Activated naive CD4-positive, alpha-beta T cell treated with anti-CD3 and anti-CD28 coated beads, Interleukin-2, amount 10 ng/mL, durations not matched to agents 7 days and 5 days (primary cell): ENCODE measurements at regions not wholly inside any gene's neighbourhood (a gene's known extent, or its start where the extent isn't known, plus 50 kb on each side); places are given as distances from the start of the nearest gene placed in this dataset.
"Not testable (repeated sequence)": the region's sequence is repeated elsewhere in the genome, so short reads cannot be mapped to it uniquely, and the experiment has no call there.

ENCODE experiments used
- CTCF ChIA-PET: fragments of 350-600 bp; sonication (Branson Sonifier 250); formaldehyde crosslinking; loops from one replicate; lab custom pipeline; 2021; ENCODE audit warnings: antibody characterized with exemption; lab: Charles Lee
- DNase-seq: peaks from one replicate; pipeline ENCODE4 v3.0.0-alpha.2; 2020
- H3K27ac Mint-ChIP-seq: one replicate; pipeline ENCODE4 v1.8.0; 2021; ENCODE audit warnings: mild to moderate bottlenecking, moderate library complexity, mixed read lengths
- H3K27me3 Mint-ChIP-seq: one replicate; pipeline ENCODE4 v1.8.0; 2021; ENCODE audit warnings: mild to moderate bottlenecking, mixed read lengths
- H3K36me3 Mint-ChIP-seq: one replicate; pipeline ENCODE4 v1.8.0; 2021; ENCODE audit warnings: mixed read lengths
- H3K4me1 Mint-ChIP-seq: one replicate; pipeline ENCODE4 v1.8.0; 2021; ENCODE audit warnings: mixed read lengths
- H3K4me3 Mint-ChIP-seq: one replicate; pipeline ENCODE4 v1.8.0; 2021; ENCODE audit warnings: mild to moderate bottlenecking, moderate library complexity, mixed read lengths
- H3K9me3 Mint-ChIP-seq: one replicate; pipeline ENCODE4 v1.8.0; 2021; ENCODE audit warnings: mixed read lengths

GRCh38 chr6:79821859-79822258 is 125.5 kb downstream of the ELOVL4 start:
- Mint-ChIP-seq H3K36me3 (no peaks in the 10 kb centered on the region), H3K9me3 (no peaks in the 10 kb centered on the region), H3K4me1 (no peaks in the 10 kb centered on the region), H3K27me3 (no peaks in the 10 kb centered on the region), H3K27ac (no peak overlapping the region), H3K4me3 (no peak overlapping the region)
- CTCF ChIA-PET, result no interaction called here
- DNase-seq, result no peak

- no peak overlapping the region for H3K4me3 Mint-ChIP-seq
- H3K36me3 Mint-ChIP-seq, result no peaks in the 10 kb centered on the region
- H3K9me3 Mint-ChIP-seq, result no peaks in the 10 kb centered on the region
- H3K27me3 Mint-ChIP-seq, result no peaks in the 10 kb centered on the region
- CTCF ChIA-PET, result interaction anchor here (1.0 kb wide), 1 partner anchor 50 kb away, joined by 3 read pairs; no protein-coding TSS in a partner anchor
- DNase-seq, result no peak
- H3K4me1 Mint-ChIP-seq, result no peaks in the 10 kb centered on the region
- no peak overlapping the region for H3K27ac Mint-ChIP-seq
Measured at GRCh38 chr6:79818471-79818870, 128.9 kb downstream of the ELOVL4 start.

- DNase-seq, result no peak
- H3K4me1 Mint-ChIP-seq, result no peaks in the 10 kb centered on the region
- CTCF ChIA-PET, result interaction anchor here (0.8 to 2.0 kb wide), 4 partner anchors 24 to 244 kb away, joined by 3 to 9 read pairs (median 3); no protein-coding TSS in a partner anchor
- no peak overlapping the region for H3K27ac Mint-ChIP-seq
- no peak overlapping the region for H3K4me3 Mint-ChIP-seq
- no peaks in the 10 kb centered on the region for H3K27me3 Mint-ChIP-seq
- H3K9me3 Mint-ChIP-seq, result no peaks in the 10 kb centered on the region
- no peaks in the 10 kb centered on the region for H3K36me3 Mint-ChIP-seq
Measured at GRCh38 chr6:79814940-79815339, 132.4 kb downstream of the ELOVL4 start.

- CTCF ChIA-PET, result interaction anchor here (0.7 to 2.0 kb wide), 8 partner anchors 24 to 244 kb away, joined by 3 to 9 read pairs (median 3); no protein-coding TSS in a partner anchor
- no peaks in the 10 kb centered on the region for H3K36me3 Mint-ChIP-seq
- no peaks in the 10 kb centered on the region for H3K4me1 Mint-ChIP-seq
- no peaks in the 10 kb centered on the region for H3K27me3 Mint-ChIP-seq
- no peak overlapping the region for H3K27ac Mint-ChIP-seq
- DNase-seq, result peak; percentile 71
- no peaks in the 10 kb centered on the region for H3K9me3 Mint-ChIP-seq
- no peak overlapping the region for H3K4me3 Mint-ChIP-seq
Measured at GRCh38 chr6:79813854-79814709, 133.3 kb downstream of the ELOVL4 start.

- no peak overlapping the region for H3K4me3 Mint-ChIP-seq
- H3K27me3 Mint-ChIP-seq, result no peaks in the 10 kb centered on the region
- CTCF ChIA-PET, result interaction anchor here (0.7 to 2.0 kb wide), 6 partner anchors 28 to 242 kb away, joined by 3 to 9 read pairs (median 4); no protein-coding TSS in a partner anchor
- H3K36me3 Mint-ChIP-seq, result no peaks in the 10 kb centered on the region
- H3K4me1 Mint-ChIP-seq, result no peaks in the 10 kb centered on the region
- no peak for DNase-seq
- H3K9me3 Mint-ChIP-seq, result no peaks in the 10 kb centered on the region
- no peak overlapping the region for H3K27ac Mint-ChIP-seq
Measured at GRCh38 chr6:79813143-79813850, 134.1 kb downstream of the ELOVL4 start.

GRCh38 chr6:79812195-79812594 is 135.2 kb downstream of the ELOVL4 start:
- Mint-ChIP-seq H3K4me1 (no peaks in the 10 kb centered on the region), H3K27ac (no peak overlapping the region), H3K4me3 (no peak overlapping the region), H3K36me3 (no peaks in the 10 kb centered on the region), H3K9me3 (no peaks in the 10 kb centered on the region), H3K27me3 (no peaks in the 10 kb centered on the region)
- CTCF ChIA-PET, result interaction anchor here (1.2 kb wide), 1 partner anchor 34 kb away, joined by 5 read pairs; no protein-coding TSS in a partner anchor
- DNase-seq, result no peak

- H3K4me3 Mint-ChIP-seq, result no peak overlapping the region
- DNase-seq, result no peak
- no peaks in the 10 kb centered on the region for H3K27me3 Mint-ChIP-seq
- no peak overlapping the region for H3K27ac Mint-ChIP-seq
- H3K4me1 Mint-ChIP-seq, result no peaks in the 10 kb centered on the region
- peaks cover 3% of the 10 kb centered on the region for H3K9me3 Mint-ChIP-seq
- no peaks in the 10 kb centered on the region for H3K36me3 Mint-ChIP-seq
- CTCF ChIA-PET, result interaction anchor here (0.9 to 1.1 kb wide), 2 partner anchors 32 to 63 kb away, joined by 3 to 5 read pairs; no protein-coding TSS in a partner anchor
Measured at GRCh38 chr6:79810871-79811270, 136.5 kb downstream of the ELOVL4 start.

GRCh38 chr6:79810185-79810705 is 137.1 kb downstream of the ELOVL4 start:
- Mint-ChIP-seq H3K27me3 (peaks cover 3% of the 10 kb centered on the region), H3K4me3 (no peak overlapping the region), H3K9me3 (peaks cover 3% of the 10 kb centered on the region), H3K4me1 (no peaks in the 10 kb centered on the region), H3K27ac (no peak overlapping the region), H3K36me3 (no peaks in the 10 kb centered on the region)
- CTCF ChIA-PET, result interaction anchor here (0.9 kb wide), 1 partner anchor 32 kb away, joined by 5 read pairs; no protein-coding TSS in a partner anchor
- DNase-seq, result no peak

- peaks cover 3% of the 10 kb centered on the region for H3K9me3 Mint-ChIP-seq
- no peaks in the 10 kb centered on the region for H3K36me3 Mint-ChIP-seq
- H3K27me3 Mint-ChIP-seq, result peaks cover 3% of the 10 kb centered on the region
- DNase-seq, result no peak
- H3K27ac Mint-ChIP-seq, result no peak overlapping the region
- H3K4me3 Mint-ChIP-seq, result no peak overlapping the region
- CTCF ChIA-PET, result no interaction called here
- H3K4me1 Mint-ChIP-seq, result no peaks in the 10 kb centered on the region
Measured at GRCh38 chr6:79808921-79809320, 138.4 kb downstream of the ELOVL4 start.

- not testable (repeated sequence) for H3K4me1 Mint-ChIP-seq
Measured at GRCh38 chr6:79806661-79807060, 140.7 kb downstream of the ELOVL4 start.

GRCh38 chr6:79804732-79805131 is 142.6 kb downstream of the ELOVL4 start:
- DNase-seq, result no peak
- H3K27me3 Mint-ChIP-seq, result peaks cover 6% of the 10 kb centered on the region
- peaks cover 3% of the 10 kb centered on the region for H3K9me3 Mint-ChIP-seq
- H3K36me3 Mint-ChIP-seq, result no peaks in the 10 kb centered on the region
- no peaks in the 10 kb centered on the region for H3K4me1 Mint-ChIP-seq
- no peak overlapping the region for H3K27ac Mint-ChIP-seq
- CTCF ChIA-PET, result no interaction called here
- H3K4me3 Mint-ChIP-seq, result no peak overlapping the region

More at GRCh38 chr6:79806661-79807060, 140.7 kb downstream of the ELOVL4 start:
- DNase-seq, H3K4me3 Mint-ChIP-seq, H3K27me3 Mint-ChIP-seq, H3K9me3 Mint-ChIP-seq, H3K27ac Mint-ChIP-seq, H3K36me3 Mint-ChIP-seq: not testable (repeated sequence)
- CTCF ChIA-PET, result interaction anchor here (1.0 kb wide), 1 partner anchor 62 kb away, joined by 4 read pairs; no protein-coding TSS in a partner anchor

GRCh38 chr6:79803917-79804316 is 143.4 kb downstream of the ELOVL4 start:
- CTCF ChIA-PET, result no interaction called here
- H3K4me1 Mint-ChIP-seq, result no peaks in the 10 kb centered on the region
- peaks cover 6% of the 10 kb centered on the region for H3K27me3 Mint-ChIP-seq
- no peaks in the 10 kb centered on the region for H3K36me3 Mint-ChIP-seq
- no peak overlapping the region for H3K4me3 Mint-ChIP-seq
- peaks cover 3% of the 10 kb centered on the region for H3K9me3 Mint-ChIP-seq
- H3K27ac Mint-ChIP-seq, result no peak overlapping the region
- no peak for DNase-seq

GRCh38 chr6:79802657-79803300 is 144.6 kb downstream of the ELOVL4 start:
- peaks cover 3% of the 10 kb centered on the region for H3K9me3 Mint-ChIP-seq
- no peak for DNase-seq
- H3K4me1 Mint-ChIP-seq, result no peaks in the 10 kb centered on the region
- CTCF ChIA-PET, result no interaction called here
- H3K4me3 Mint-ChIP-seq, result no peak overlapping the region
- no peaks in the 10 kb centered on the region for H3K36me3 Mint-ChIP-seq
- H3K27ac Mint-ChIP-seq, result no peak overlapping the region
- peaks cover 6% of the 10 kb centered on the region for H3K27me3 Mint-ChIP-seq

GRCh38 chr6:79801362-79801761 is 146.0 kb downstream of the ELOVL4 start:
- Mint-ChIP-seq H3K27me3 (peaks cover 6% of the 10 kb centered on the region), H3K36me3 (no peaks in the 10 kb centered on the region), H3K9me3 (no peaks in the 10 kb centered on the region), H3K4me3 (no peak overlapping the region), H3K27ac (no peak overlapping the region), H3K4me1 (no peaks in the 10 kb centered on the region)
- no peak for DNase-seq
- CTCF ChIA-PET, result no interaction called here
